IPS-20b (cell line): ENCODE measurements at regions not wholly inside any gene's neighbourhood (a gene's known extent, or its start where the extent isn't known, plus 50 kb on each side); places are given as distances from the start of the nearest gene placed in this dataset.

Experiments
- H3K27ac ChIP-seq: one replicate; pipeline ENCODE4 v1.5.1; 2013; ENCODE audit warnings: low read length
- H3K27me3 ChIP-seq: 2 replicates; pipeline ENCODE4 v1.6.1; 2013; ENCODE audit warnings: mild to moderate bottlenecking, low read length, inconsistent platforms; ENCODE audit not compliant: insufficient read depth
- H3K36me3 ChIP-seq: 2 replicates; pipeline ENCODE4 v1.6.1; 2013; ENCODE audit warnings: low read depth, mild to moderate bottlenecking, inconsistent platforms, low read length, moderate library complexity; ENCODE audit not compliant: insufficient read depth
- H3K4me1 ChIP-seq: 2 replicates; pipeline ENCODE4 v1.6.1; 2013; ENCODE audit warnings: mild to moderate bottlenecking, control low read depth, inconsistent platforms, low read length, moderate library complexity; ENCODE audit not compliant: insufficient read depth
- H3K4me3 ChIP-seq: 2 replicates; pipeline ENCODE4 v1.5.1; 2013; ENCODE audit warnings: mild to moderate bottlenecking, low read length, inconsistent platforms
- H3K9ac ChIP-seq: 2 replicates; pipeline ENCODE4 v1.6.1; 2013; ENCODE audit warnings: low read depth, mild to moderate bottlenecking, inconsistent platforms, low read length, moderate library complexity
- H3K9me3 ChIP-seq: 2 replicates; pipeline ENCODE4 v1.6.1; 2013; ENCODE audit warnings: mild to moderate bottlenecking, low read depth, low read length, inconsistent platforms; ENCODE audit not compliant: insufficient read depth

- Histone ChIP-seq H3K4me1 (no peaks in the 10 kb centered on the region), H3K4me3 (no peak overlapping the region), H3K27ac (no peak overlapping the region), H3K9me3 (no peaks in the 10 kb centered on the region), H3K9ac (no peak overlapping the region), H3K27me3 (no peaks in the 10 kb centered on the region; the same call in 1 of the 2 replicates), H3K36me3 (no peaks in the 10 kb centered on the region)
These were observed 664.7 kb upstream of the FAM241A start for GRCh38 chr4:111480510-111480909.

- Histone ChIP-seq H3K4me1 (no peaks in the 10 kb centered on the region), H3K27ac (no peak overlapping the region), H3K9ac (no peak overlapping the region), H3K36me3 (no peaks in the 10 kb centered on the region), H3K27me3 (no peaks in the 10 kb centered on the region; the same call in 1 of the 2 replicates), H3K4me3 (no peak overlapping the region), H3K9me3 (no peaks in the 10 kb centered on the region)
These were observed 661.7 kb upstream of the FAM241A start for GRCh38 chr4:111483375-111484169.

DNA sequence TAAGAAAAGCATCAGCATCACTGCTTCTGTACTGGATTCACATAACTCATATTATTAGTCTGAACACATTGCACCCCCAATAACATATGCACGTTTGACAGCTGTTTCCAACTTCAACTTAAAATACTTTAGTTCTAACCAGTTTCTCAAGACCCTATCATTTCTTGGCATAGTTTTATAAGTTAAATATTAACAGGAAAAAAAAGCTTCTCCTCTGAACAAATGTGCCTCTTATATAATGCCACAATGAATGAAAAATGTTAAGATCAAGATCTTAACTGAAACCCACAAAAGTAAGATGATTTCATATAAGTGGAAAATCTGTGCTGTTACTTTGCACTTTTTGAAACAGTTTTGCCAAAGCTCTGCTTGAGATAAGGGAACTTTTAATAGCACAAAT is 652.8 kb upstream of the FAM241A start:
- no peaks in the 10 kb centered on the region for H3K36me3 ChIP-seq

DNA sequence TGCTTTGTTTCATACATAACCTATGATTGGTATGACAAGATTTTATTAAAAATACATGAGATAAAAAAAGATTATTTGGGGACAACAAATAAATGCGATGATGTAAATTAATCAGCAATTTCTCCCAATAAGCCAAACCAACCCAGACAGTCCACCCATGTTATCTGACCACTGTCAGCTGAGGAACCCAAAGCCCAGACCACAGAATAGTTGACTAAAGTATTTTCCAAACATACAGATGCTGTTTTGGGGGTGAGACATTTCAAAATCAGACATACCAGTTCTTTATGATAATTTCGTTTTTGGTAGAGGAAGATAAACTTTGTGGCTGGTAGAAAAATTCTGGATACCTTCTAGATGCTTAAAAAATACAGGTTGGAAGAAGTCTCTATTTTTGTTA is 650.8 kb upstream of the FAM241A start:
- no peak overlapping the region for H3K9ac ChIP-seq
- no peaks in the 10 kb centered on the region for H3K36me3 ChIP-seq
- H3K27me3 ChIP-seq: no peaks in the 10 kb centered on the region
- no peaks in the 10 kb centered on the region for H3K9me3 ChIP-seq
- H3K4me3 ChIP-seq: no peak overlapping the region
- H3K27ac ChIP-seq: no peak overlapping the region
- no peaks in the 10 kb centered on the region for H3K4me1 ChIP-seq

More for the DNA sequence above, 652.8 kb upstream of the FAM241A start:
- Histone ChIP-seq H3K9ac (no peak overlapping the region), H3K4me3 (no peak overlapping the region), H3K27ac (no peak overlapping the region), H3K9me3 (no peaks in the 10 kb centered on the region), H3K27me3 (no peaks in the 10 kb centered on the region), H3K4me1 (no peaks in the 10 kb centered on the region)

- Histone ChIP-seq H3K9me3 (no peaks in the 10 kb centered on the region), H3K4me1 (no peaks in the 10 kb centered on the region), H3K9ac (no peak overlapping the region), H3K27me3 (no peaks in the 10 kb centered on the region), H3K36me3 (no peaks in the 10 kb centered on the region), H3K4me3 (no peak overlapping the region), H3K27ac (no peak overlapping the region)
These were observed 650.3 kb upstream of the FAM241A start for GRCh38 chr4:111494971-111495370.

- Histone ChIP-seq H3K27me3 (no peaks in the 10 kb centered on the region), H3K4me1 (no peaks in the 10 kb centered on the region), H3K9me3 (no peaks in the 10 kb centered on the region), H3K4me3 (no peak overlapping the region), H3K9ac (no peak overlapping the region), H3K36me3 (no peaks in the 10 kb centered on the region), H3K27ac (no peak overlapping the region)
These were observed 646.0 kb upstream of the FAM241A start for GRCh38 chr4:111499291-111499690.

DNA sequence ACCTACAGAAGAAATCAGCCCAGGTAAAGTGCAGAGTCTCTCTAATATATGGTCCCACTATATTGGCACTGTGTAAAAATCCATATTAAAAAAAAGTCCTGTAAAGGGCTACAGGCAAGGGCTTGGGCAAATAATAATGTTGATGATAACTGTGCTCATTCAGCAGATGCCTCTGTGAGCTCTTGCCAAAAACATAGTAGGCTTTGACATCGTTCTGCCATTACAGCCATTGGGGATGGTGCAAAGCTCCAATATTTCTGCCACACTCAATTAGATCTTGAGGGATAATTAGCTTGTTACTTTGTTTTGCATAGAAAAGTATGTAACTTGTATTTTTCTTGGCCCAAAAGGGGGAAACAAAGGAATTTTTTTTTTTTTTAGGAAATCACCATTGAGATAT is 645.5 kb upstream of the FAM241A start:
- Histone ChIP-seq H3K36me3 (no peaks in the 10 kb centered on the region), H3K4me3 (no peak overlapping the region), H3K27me3 (no peaks in the 10 kb centered on the region), H3K9me3 (no peaks in the 10 kb centered on the region), H3K9ac (no peak overlapping the region), H3K27ac (no peak overlapping the region), H3K4me1 (no peaks in the 10 kb centered on the region)

- Histone ChIP-seq H3K27ac (no peak overlapping the region), H3K4me1 (no peaks in the 10 kb centered on the region), H3K4me3 (no peak overlapping the region), H3K27me3 (no peaks in the 10 kb centered on the region), H3K9ac (no peak overlapping the region), H3K9me3 (no peaks in the 10 kb centered on the region), H3K36me3 (no peaks in the 10 kb centered on the region)
These were observed 644.4 kb upstream of the FAM241A start for GRCh38 chr4:111500858-111501257.

- no peaks in the 10 kb centered on the region for H3K4me1 ChIP-seq
- H3K4me3 ChIP-seq: no peak overlapping the region
- no peaks in the 10 kb centered on the region for H3K9me3 ChIP-seq
- no peak overlapping the region for H3K9ac ChIP-seq
- H3K36me3 ChIP-seq: no peaks in the 10 kb centered on the region
- H3K27me3 ChIP-seq: no peaks in the 10 kb centered on the region
- no peak overlapping the region for H3K27ac ChIP-seq
These were observed 643.3 kb upstream of the FAM241A start for GRCh38 chr4:111501946-111502345.

DNA sequence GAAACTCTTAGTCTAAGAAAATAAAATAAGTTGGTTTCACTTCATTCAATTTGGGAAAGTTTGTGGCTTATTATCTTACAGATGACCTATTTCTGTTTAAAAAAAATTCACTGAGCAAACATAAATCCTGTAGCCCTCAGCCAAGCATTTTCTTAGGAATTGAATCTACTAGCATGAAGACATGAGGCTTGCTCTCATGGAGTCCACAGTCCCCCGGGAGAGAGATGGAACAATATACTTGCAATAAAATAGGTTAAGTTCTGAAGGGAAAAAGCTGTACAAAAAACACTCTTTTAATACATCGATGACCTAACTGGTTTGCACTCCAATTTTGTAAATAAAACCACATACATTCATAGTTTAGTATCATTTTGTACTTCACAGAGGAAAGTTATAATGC is 642.6 kb upstream of the FAM241A start:
- H3K9ac ChIP-seq: no peak overlapping the region
- no peak overlapping the region for H3K27ac ChIP-seq
- no peak overlapping the region for H3K4me3 ChIP-seq
- no peaks in the 10 kb centered on the region for H3K4me1 ChIP-seq
- H3K36me3 ChIP-seq: no peaks in the 10 kb centered on the region
- H3K9me3 ChIP-seq: no peaks in the 10 kb centered on the region
- H3K27me3 ChIP-seq: no peaks in the 10 kb centered on the region

- Histone ChIP-seq H3K4me3 (no peak overlapping the region), H3K27me3 (no peaks in the 10 kb centered on the region), H3K4me1 (no peaks in the 10 kb centered on the region), H3K27ac (no peak overlapping the region), H3K9me3 (no peaks in the 10 kb centered on the region), H3K9ac (no peak overlapping the region), H3K36me3 (no peaks in the 10 kb centered on the region)
These were observed 638.5 kb upstream of the FAM241A start for GRCh38 chr4:111506706-111507105.

GRCh38 chr4:111510535-111510934 is 634.7 kb upstream of the FAM241A start:
- Histone ChIP-seq H3K36me3 (no peaks in the 10 kb centered on the region), H3K9ac (no peak overlapping the region), H3K4me1 (no peaks in the 10 kb centered on the region), H3K4me3 (no peak overlapping the region), H3K9me3 (no peaks in the 10 kb centered on the region), H3K27ac (no peak overlapping the region), H3K27me3 (no peaks in the 10 kb centered on the region)
